ENCODE measurements at regions not wholly inside any gene's neighbourhood (a gene's known extent, or its start where the extent isn't known, plus 50 kb on each side); places are given as distances from the start of the nearest gene placed in this dataset.

DNA sequence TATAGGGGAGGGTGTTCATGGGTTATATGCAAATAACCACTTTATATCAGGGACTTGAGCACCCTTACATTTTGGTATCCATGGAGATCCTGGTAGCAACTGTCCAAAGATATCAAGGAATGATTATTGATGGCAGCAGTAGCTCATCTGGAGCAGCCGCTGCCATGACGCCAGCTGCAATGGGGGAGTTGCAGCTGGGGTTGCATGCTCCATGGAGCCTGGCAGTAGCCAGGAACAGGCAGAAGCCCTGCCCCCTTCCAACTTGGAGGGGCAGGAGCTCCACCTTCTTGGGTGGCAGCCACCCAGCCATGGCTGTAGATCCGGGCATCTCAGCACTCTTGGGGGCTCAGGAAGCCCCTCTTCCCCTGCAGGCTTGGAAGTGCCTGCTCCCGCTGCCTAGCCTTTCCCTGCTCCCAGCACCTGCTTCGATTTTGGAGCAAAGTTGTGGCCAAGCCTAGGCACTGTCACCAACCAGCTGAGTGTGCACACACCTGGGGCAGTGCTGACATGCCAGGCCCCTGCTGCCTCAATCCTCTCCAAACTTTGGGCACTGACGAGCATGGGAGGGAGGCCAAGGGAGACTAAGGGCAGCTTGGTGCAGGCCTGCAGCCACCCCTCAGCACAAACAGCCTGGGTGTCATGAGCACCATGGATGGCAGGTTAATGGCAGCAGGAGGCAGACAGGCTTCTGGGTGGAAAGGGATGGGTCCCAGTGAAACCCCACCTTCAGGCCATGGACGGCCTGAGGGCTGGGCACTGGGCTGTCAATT lies 235.6 kb upstream of the CSNK1A1L start:
- no peak overlapping the region for H2BK12ac ChIP-seq (ENCODE audit: low read length in 2 of 2)
- H3K4me1 ChIP-seq (ENCODE audit: control insufficient read depth, insufficient read depth, low read depth, low read length): peaks cover 2% of the 10 kb centered on the region
- no peak overlapping the region for H2AK5ac ChIP-seq (ENCODE audit: low read length, severe bottlenecking)
- no peak overlapping the region for H2BK5ac ChIP-seq (ENCODE audit: low read depth, low read length, poor library complexity, severe bottlenecking)
- no peak overlapping the region for H2BK15ac ChIP-seq (ENCODE audit: low read depth, poor library complexity, severe bottlenecking)
- no peak overlapping the region for H3K27ac ChIP-seq (ENCODE audit: low read length, poor library complexity, severe bottlenecking)
- H3K4ac ChIP-seq (ENCODE audit: low read depth in 1 of 2, low read length in 2 of 2): no peak overlapping the region
- WGBS: 77% methylated on average over 7 of the region's 7 CpGs
- no peaks in the 10 kb centered on the region for H3K36me3 ChIP-seq (ENCODE audit: control insufficient read depth in 1 of 2, insufficient read depth in 2 of 2, low read depth in 1 of 2, low read length in 2 of 2)
- no peaks in the 10 kb centered on the region for H3K79me1 ChIP-seq (replicated peaks; ENCODE audit: low read length, poor library complexity, severe bottlenecking)
- no peaks in the 10 kb centered on the region for H3K27me3 ChIP-seq (ENCODE audit: control insufficient read depth in 1 of 2, insufficient read depth in 1 of 2, low read length in 2 of 2)
- H3K18ac ChIP-seq (ENCODE audit: low read depth in 1 of 2, low read length in 2 of 2): no peak overlapping the region
- no peak overlapping the region for H3K9ac ChIP-seq (ENCODE audit: low read length)
- H3K14ac ChIP-seq (ENCODE audit: low read length in 2 of 2): no peak overlapping the region
- no peaks in the 10 kb centered on the region for H3K9me3 ChIP-seq (ENCODE audit: control insufficient read depth, low read length)
- no peak overlapping the region for H4K8ac ChIP-seq (ENCODE audit: low read length)
- no peak overlapping the region for H3K23ac ChIP-seq (ENCODE audit: low read length in 2 of 2)
- no peak overlapping the region for H2AFZ ChIP-seq (ENCODE audit: low read depth, low read length)
- no peak overlapping the region for H3K4me3 ChIP-seq (ENCODE audit: insufficient read depth in 1 of 2, low read depth in 1 of 2, low read length in 2 of 2)
- no peak overlapping the region for H2BK120ac ChIP-seq (ENCODE audit: low read depth, low read length)
- no peak overlapping the region for H4K91ac ChIP-seq (ENCODE audit: low read length)
- no peak overlapping the region for H3K4me2 ChIP-seq (ENCODE audit: low read length, poor library complexity, severe bottlenecking)
- no peak for DNase-seq

- Histone ChIP-seq H3K36me3 (ENCODE audit: control insufficient read depth in 1 of 2, insufficient read depth in 2 of 2, low read depth in 1 of 2, low read length in 2 of 2) (no peaks in the 10 kb centered on the region), H3K18ac (ENCODE audit: low read depth in 1 of 2, low read length in 2 of 2) (no peak overlapping the region), H3K27ac (ENCODE audit: low read length, poor library complexity, severe bottlenecking) (no peak overlapping the region), H3K14ac (ENCODE audit: low read length in 2 of 2) (no peak overlapping the region), H3K27me3 (ENCODE audit: control insufficient read depth in 1 of 2, insufficient read depth in 1 of 2, low read length in 2 of 2) (no peaks in the 10 kb centered on the region), H3K4me3 (ENCODE audit: insufficient read depth in 1 of 2, low read depth in 1 of 2, low read length in 2 of 2) (no peak overlapping the region), H2BK12ac (ENCODE audit: low read length in 2 of 2) (no peak overlapping the region), H3K4ac (ENCODE audit: low read depth in 1 of 2, low read length in 2 of 2) (no peak overlapping the region), H3K4me1 (ENCODE audit: control insufficient read depth, insufficient read depth, low read depth, low read length) (peaks cover 2% of the 10 kb centered on the region), H4K8ac (ENCODE audit: low read length) (no peak overlapping the region), H2AK5ac (ENCODE audit: low read length, severe bottlenecking) (no peak overlapping the region), H2BK15ac (ENCODE audit: low read depth, poor library complexity, severe bottlenecking) (no peak overlapping the region), H3K4me2 (ENCODE audit: low read length, poor library complexity, severe bottlenecking) (no peak overlapping the region), H3K9me3 (ENCODE audit: control insufficient read depth, low read length) (no peaks in the 10 kb centered on the region), H4K91ac (ENCODE audit: low read length) (no peak overlapping the region), H2AFZ (ENCODE audit: low read depth, low read length) (no peak overlapping the region), H3K79me1 (replicated peaks; ENCODE audit: low read length, poor library complexity, severe bottlenecking) (no peaks in the 10 kb centered on the region), H2BK5ac (ENCODE audit: low read depth, low read length, poor library complexity, severe bottlenecking) (no peak overlapping the region), H2BK120ac (ENCODE audit: low read depth, low read length) (no peak overlapping the region), H3K23ac (ENCODE audit: low read length in 2 of 2) (no peak overlapping the region), H3K9ac (ENCODE audit: low read length) (no peak overlapping the region)
- WGBS: no CpG with 5 or more reads among the region's 2 CpGs
- DNase-seq: no peak
Observed at GRCh38 chr13:37339386-37339735, 233.9 kb upstream of the CSNK1A1L start.

DNA sequence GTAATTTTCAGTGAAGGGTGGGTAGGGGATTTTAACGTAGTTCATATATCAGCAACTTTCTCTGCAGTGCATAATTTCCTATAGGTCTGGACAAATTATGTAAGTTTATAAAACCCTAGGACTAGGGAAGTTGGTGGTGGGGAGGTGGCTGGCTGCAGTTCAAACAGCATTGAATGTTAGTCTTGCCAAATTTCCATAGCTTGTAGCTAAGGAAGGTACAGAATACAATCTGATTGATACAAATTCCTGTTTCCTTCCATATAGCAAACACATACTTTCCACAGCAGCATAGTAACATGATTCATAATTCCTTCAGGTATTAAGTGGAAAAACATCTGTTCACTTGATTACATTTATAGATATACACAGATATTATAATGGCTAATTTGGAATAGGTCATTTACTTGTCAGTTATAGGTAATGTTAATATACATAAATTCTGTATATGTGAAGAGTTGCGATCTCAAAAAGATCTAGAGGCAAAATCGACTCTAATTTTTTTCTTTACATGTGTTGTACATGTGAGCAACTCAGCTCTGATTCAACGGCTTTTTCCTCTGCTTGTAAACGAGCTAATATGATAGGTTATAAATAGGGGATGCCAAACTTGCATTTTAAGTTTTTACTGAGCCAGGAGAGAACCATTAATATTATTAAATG lies 233.4 kb upstream of the CSNK1A1L start:
- Histone ChIP-seq H4K91ac (ENCODE audit: low read length) (no peak overlapping the region), H3K23ac (ENCODE audit: low read length in 2 of 2) (no peak overlapping the region), H3K4ac (ENCODE audit: low read depth in 1 of 2, low read length in 2 of 2) (no peak overlapping the region), H3K27me3 (ENCODE audit: control insufficient read depth in 1 of 2, insufficient read depth in 1 of 2, low read length in 2 of 2) (no peaks in the 10 kb centered on the region), H2AK5ac (ENCODE audit: low read length, severe bottlenecking) (no peak overlapping the region), H2BK12ac (ENCODE audit: low read length in 2 of 2) (no peak overlapping the region), H3K9ac (ENCODE audit: low read length) (no peak overlapping the region), H2BK120ac (ENCODE audit: low read depth, low read length) (no peak overlapping the region), H3K4me1 (ENCODE audit: control insufficient read depth, insufficient read depth, low read depth, low read length) (peaks cover 2% of the 10 kb centered on the region), H3K79me1 (replicated peaks; ENCODE audit: low read length, poor library complexity, severe bottlenecking) (no peaks in the 10 kb centered on the region), H3K4me2 (ENCODE audit: low read length, poor library complexity, severe bottlenecking) (no peak overlapping the region), H3K14ac (ENCODE audit: low read length in 2 of 2) (no peak overlapping the region), H3K9me3 (ENCODE audit: control insufficient read depth, low read length) (no peaks in the 10 kb centered on the region), H2BK15ac (ENCODE audit: low read depth, poor library complexity, severe bottlenecking) (no peak overlapping the region), H3K36me3 (ENCODE audit: control insufficient read depth in 1 of 2, insufficient read depth in 2 of 2, low read depth in 1 of 2, low read length in 2 of 2) (no peaks in the 10 kb centered on the region), H2BK5ac (ENCODE audit: low read depth, low read length, poor library complexity, severe bottlenecking) (no peak overlapping the region), H3K4me3 (ENCODE audit: insufficient read depth in 1 of 2, low read depth in 1 of 2, low read length in 2 of 2) (no peak overlapping the region), H3K18ac (ENCODE audit: low read depth in 1 of 2, low read length in 2 of 2) (no peak overlapping the region), H4K8ac (ENCODE audit: low read length) (no peak overlapping the region), H3K27ac (ENCODE audit: low read length, poor library complexity, severe bottlenecking) (no peak overlapping the region), H2AFZ (ENCODE audit: low read depth, low read length) (no peak overlapping the region)
- DNase-seq: no peak
- 93% methylated on average over 5 of the region's 5 CpGs for whole genome bisulfite sequencing

DNA sequence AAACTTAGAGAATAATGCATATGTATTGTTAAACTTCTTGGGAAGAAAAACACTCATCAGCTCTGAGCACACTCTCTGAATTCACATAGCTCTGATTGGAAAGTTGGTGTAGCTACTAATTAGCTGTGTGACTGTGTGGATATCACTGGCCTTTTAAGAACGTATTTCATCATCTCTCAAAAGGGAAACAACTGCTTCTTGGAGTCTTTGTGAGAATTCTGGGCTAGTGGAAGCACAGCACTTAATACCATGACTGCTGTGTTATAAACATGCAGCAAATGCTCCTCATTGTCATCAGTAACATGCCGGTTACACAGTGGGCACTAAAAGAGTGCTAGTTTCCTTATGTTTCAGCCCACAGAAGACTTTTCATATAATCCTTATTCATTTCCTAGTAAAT lies 220.9 kb upstream of the CSNK1A1L start:
- H2BK15ac ChIP-seq (ENCODE audit: low read depth, poor library complexity, severe bottlenecking): no peak overlapping the region
- no peak overlapping the region for H3K18ac ChIP-seq (ENCODE audit: low read depth in 1 of 2, low read length in 2 of 2)
- DNase-seq: peak; percentile 78

More for the DNA sequence above, 220.9 kb upstream of the CSNK1A1L start:
- no peaks in the 10 kb centered on the region for H3K27me3 ChIP-seq (ENCODE audit: control insufficient read depth in 1 of 2, insufficient read depth in 1 of 2, low read length in 2 of 2)
- H3K36me3 ChIP-seq (ENCODE audit: control insufficient read depth in 1 of 2, insufficient read depth in 2 of 2, low read depth in 1 of 2, low read length in 2 of 2): no peaks in the 10 kb centered on the region
- peaks cover 10% of the 10 kb centered on the region for H3K9me3 ChIP-seq (ENCODE audit: control insufficient read depth, low read length)
- no peak overlapping the region for H2BK12ac ChIP-seq (ENCODE audit: low read length in 2 of 2)
- H3K79me1 ChIP-seq (replicated peaks; ENCODE audit: low read length, poor library complexity, severe bottlenecking): no peaks in the 10 kb centered on the region
- H2BK120ac ChIP-seq (ENCODE audit: low read depth, low read length): no peak overlapping the region
- H2AK5ac ChIP-seq (ENCODE audit: low read length, severe bottlenecking): no peak overlapping the region
- H3K4me1 ChIP-seq (ENCODE audit: control insufficient read depth, insufficient read depth, low read depth, low read length): no peaks in the 10 kb centered on the region
- no peak overlapping the region for H3K4me3 ChIP-seq (ENCODE audit: insufficient read depth in 1 of 2, low read depth in 1 of 2, low read length in 2 of 2)
- H3K27ac ChIP-seq (ENCODE audit: low read length, poor library complexity, severe bottlenecking): no peak overlapping the region
- no peak overlapping the region for H2BK5ac ChIP-seq (ENCODE audit: low read depth, low read length, poor library complexity, severe bottlenecking)
- no peak overlapping the region for H3K14ac ChIP-seq (ENCODE audit: low read length in 2 of 2)
- no peak overlapping the region for H3K9ac ChIP-seq (ENCODE audit: low read length)
- H3K4me2 ChIP-seq (ENCODE audit: low read length, poor library complexity, severe bottlenecking): no peak overlapping the region
- H2AFZ ChIP-seq (ENCODE audit: low read depth, low read length): no peak overlapping the region
- no peak overlapping the region for H4K91ac ChIP-seq (ENCODE audit: low read length)
- no peak overlapping the region for H3K23ac ChIP-seq (ENCODE audit: low read length in 2 of 2)
- no peak overlapping the region for H3K4ac ChIP-seq (ENCODE audit: low read depth in 1 of 2, low read length in 2 of 2)
- H4K8ac ChIP-seq (ENCODE audit: low read length): no peak overlapping the region
- WGBS: 71% methylated on average over 1 of the region's 2 CpGs
